ENCODE measurements at regions not wholly inside any gene's neighbourhood (a gene's known extent, or its start where the extent isn't known, plus 50 kb on each side); places are given as distances from the start of the nearest gene placed in this dataset.
"Not testable (repeated sequence)": the region's sequence is repeated elsewhere in the genome, so short reads cannot be mapped to it uniquely, and the experiment has no call there.

DNA sequence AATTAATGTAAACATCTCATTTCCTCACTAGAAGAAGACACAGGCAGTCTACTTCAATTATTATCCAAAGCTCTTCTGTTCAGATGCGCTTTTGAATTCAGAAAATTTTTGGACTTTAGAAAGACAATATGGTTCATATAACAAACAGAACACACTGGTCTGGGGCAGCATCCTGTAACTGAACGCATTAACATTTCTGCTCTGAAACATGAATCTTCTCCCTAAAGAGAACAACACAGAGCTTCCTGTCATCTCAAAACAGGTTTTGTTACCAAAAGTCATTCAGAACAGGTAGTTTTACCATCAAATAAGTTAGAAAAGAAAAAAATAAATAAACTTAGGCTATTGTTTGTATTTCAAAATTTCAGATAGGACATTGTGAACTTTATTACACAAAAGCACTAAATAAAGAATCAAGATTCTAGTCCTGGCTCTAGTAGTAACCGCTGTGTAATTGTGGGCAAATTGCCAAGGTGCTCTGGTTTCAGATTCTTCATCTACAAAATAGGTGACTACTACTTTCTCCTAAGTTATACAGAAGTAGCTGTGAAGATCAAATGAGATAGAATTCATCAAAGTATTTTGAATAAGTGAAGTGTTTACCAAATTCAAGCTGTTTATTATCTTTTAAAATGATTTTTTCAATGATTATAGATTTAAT is 252.3 kb upstream of the RASGEF1B start:
- TF ChIP-seq, protein P1, sequence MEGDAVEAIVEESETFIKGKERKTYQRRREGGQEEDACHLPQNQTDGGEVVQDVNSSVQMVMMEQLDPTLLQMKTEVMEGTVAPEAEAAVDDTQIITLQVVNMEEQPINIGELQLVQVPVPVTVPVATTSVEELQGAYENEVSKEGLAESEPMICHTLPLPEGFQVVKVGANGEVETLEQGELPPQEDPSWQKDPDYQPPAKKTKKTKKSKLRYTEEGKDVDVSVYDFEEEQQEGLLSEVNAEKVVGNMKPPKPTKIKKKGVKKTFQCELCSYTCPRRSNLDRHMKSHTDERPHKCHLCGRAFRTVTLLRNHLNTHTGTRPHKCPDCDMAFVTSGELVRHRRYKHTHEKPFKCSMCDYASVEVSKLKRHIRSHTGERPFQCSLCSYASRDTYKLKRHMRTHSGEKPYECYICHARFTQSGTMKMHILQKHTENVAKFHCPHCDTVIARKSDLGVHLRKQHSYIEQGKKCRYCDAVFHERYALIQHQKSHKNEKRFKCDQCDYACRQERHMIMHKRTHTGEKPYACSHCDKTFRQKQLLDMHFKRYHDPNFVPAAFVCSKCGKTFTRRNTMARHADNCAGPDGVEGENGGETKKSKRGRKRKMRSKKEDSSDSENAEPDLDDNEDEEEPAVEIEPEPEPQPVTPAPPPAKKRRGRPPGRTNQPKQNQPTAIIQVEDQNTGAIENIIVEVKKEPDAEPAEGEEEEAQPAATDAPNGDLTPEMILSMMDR (IDR thresholded peaks at IDR 0.05; ENCODE audit: low read depth, low read length, missing control alignments), result no peak
- no peak for DNase-seq (ENCODE audit: extremely low read depth, low read depth)
- no peak overlapping the region for H3K4me3 ChIP-seq (replicated peaks; ENCODE audit: low read depth, low read length)

DNA sequence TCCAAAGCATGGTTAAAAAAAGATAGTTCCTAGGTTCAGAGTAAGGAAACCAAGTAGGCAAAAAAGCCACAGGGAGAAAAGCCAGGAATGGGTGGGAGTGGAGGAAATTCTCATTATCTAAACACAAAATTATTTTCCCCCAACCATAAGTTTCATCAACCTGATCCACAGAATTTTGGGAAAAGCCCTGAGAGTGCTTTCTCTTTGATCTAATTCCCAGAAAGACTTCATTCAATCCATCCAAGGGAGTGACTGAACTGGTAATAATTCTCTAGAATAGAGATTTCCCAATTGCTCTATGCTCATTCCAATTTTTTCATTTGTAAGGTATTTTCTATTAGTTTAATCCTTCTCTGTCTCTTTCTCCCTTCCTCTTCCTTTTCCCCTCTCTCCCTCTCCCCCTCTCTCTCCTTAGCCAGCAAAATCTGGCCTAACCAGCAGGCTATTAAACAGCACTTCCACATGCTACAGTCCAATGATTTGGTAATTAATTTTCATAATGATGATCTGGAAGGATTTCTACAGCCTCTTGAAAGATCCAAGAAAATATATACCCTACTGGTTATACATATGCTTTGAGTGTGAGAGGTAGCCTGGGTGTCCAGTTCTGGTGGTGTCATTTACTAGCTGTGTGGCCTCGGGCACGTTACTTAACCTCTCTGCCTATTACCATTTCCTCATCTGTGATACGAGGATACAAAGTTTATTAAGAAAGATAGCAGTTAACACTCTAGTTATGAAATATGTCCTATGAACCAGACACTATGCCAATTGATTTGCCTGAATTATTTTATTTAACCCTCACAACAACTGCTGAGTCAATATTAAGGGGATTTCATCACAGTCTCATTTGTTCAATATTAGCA is 251.5 kb upstream of the RASGEF1B start:
- DNase-seq (ENCODE audit: extremely low read depth, low read depth), result no peak
- TF ChIP-seq, protein P1 (IDR thresholded peaks at IDR 0.05; ENCODE audit: low read depth, low read length, missing control alignments), result no peak

DNA sequence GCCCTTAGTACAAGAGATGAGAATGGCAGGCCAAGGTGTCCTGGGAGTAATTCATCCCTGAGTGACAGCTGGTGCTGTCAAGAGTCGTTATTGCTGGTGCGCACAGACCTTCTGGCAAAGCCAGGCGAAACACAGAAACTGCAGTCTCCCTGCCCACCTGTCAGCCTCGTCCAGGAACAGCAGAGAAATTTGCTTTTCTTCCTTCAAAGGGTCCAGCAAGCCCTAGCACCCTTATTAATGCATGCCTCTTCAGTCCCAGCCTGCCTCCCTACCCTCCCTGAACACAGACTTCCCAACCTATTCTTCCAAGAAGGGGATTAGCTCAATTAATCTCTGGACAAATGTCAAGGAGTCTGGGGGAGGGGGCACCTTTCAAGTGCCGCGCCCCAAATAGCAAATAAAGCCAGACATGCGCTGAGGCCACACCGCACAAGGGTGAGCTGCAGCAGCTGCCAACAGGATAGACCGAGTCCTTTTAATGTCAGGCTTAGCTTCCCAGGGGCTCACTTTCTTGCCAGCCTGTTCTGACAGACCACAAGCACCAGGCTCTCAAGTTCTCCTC is 250.7 kb upstream of the RASGEF1B start:
- no peak for DNase-seq (ENCODE audit: extremely low read depth, low read depth)
- no peak overlapping the region for H3K4me3 ChIP-seq (replicated peaks; ENCODE audit: low read depth, low read length)
- TF ChIP-seq, protein P1 (IDR thresholded peaks at IDR 0.05; ENCODE audit: low read depth, low read length, missing control alignments), result no peak

More for the DNA sequence above, 251.5 kb upstream of the RASGEF1B start:
- no peak overlapping the region for H3K4me3 ChIP-seq (replicated peaks; ENCODE audit: low read depth, low read length)

DNA sequence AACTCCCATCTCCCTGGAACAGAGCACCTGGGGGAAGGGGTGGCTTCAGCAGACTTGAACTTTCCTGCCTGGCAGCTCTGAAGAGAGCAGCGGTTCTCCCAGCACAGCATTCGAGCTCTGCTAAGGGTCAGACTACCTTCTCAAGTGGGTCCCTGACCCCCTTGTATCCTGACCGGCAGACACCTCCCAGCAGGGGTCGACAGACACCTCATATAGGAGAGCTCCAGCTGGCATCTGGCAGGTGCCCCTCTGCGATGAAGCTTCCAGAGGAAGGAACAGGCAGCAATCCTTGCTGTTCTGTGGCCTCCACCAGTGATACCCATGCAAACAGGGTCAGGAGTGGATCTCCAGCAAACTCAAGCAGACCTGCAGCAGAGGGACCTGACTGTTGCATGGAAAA is 244.1 kb upstream of the RASGEF1B start:
- DNase-seq (ENCODE audit: extremely low read depth, low read depth), result no peak
- H3K4me3 ChIP-seq (replicated peaks; ENCODE audit: low read depth, low read length), result no peak overlapping the region
- TF ChIP-seq, protein P1 (IDR thresholded peaks at IDR 0.05; ENCODE audit: low read depth, low read length, missing control alignments), result no peak

DNA sequence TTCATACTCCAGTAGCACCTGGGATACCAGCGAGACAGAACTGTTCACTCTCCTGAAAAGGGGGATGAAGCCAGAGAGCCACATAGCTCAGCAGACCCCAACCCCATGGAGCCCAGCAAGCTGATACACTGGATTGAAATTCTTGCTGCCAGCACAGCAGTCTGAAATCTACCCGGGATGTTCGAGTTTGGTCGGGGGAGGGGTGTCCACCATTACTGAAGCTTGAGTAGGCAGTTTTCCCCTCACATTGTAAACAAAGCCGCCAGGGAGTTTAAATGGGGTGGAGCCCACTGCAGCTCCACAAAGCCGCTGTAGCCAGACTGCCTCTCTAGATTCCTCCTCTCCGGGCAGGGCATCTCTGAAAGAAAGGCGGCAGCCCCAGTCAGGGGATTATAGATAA is 243.7 kb upstream of the RASGEF1B start:
- DNase-seq (ENCODE audit: extremely low read depth, low read depth); H3K4me3 ChIP-seq (replicated peaks; ENCODE audit: low read depth, low read length): not testable (repeated sequence)

DNA sequence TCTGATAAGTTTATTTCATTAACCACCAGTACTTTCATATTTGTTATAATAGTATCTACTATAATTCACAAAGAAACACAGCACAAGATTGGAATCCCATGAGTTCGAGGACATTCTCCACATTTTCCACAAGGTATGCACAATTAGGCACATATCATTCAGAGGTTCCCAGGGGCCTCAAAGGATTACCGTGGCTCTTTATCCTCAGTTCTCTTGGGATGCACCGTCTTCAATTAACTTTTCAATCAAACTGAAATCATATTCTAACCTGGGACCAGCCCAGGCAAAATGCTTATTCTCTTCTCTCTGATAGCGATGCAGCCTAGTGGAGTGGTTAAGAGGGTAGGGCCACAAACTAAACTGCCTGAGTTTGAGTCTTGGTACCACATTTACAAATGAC is 242.6 kb upstream of the RASGEF1B start:
- DNase-seq (ENCODE audit: extremely low read depth, low read depth), result no peak
- TF ChIP-seq, protein P1 (IDR thresholded peaks at IDR 0.05; ENCODE audit: low read depth, low read length, missing control alignments), result no peak
- H3K4me3 ChIP-seq (replicated peaks; ENCODE audit: low read depth, low read length), result no peak overlapping the region

DNA sequence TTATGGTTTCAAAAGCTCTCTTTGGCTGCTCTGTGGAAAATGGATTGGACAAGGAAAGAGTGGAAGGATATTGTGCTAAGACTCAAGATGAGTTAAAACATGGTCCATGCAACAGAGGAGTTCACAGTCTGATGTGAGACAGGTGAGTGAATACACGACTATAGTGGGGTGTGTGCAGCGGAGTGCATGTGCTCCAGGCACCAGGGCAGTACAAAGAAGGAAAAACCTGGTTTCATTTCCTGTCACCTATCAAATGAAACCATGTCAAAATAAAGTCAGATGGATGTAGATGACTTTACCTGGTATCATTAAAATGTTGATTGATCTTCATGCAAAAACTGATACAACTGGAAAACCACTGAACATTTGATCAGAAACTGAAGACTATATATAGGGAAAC is 241.0 kb upstream of the RASGEF1B start:
- H3K4me3 ChIP-seq (replicated peaks; ENCODE audit: low read depth, low read length), result no peak overlapping the region
- DNase-seq (ENCODE audit: extremely low read depth, low read depth), result no peak
- TF ChIP-seq, protein P1 (IDR thresholded peaks at IDR 0.05; ENCODE audit: low read depth, low read length, missing control alignments), result no peak
